Activated CD8-positive, alpha-beta T cell treated with anti-CD3 and anti-CD28 coated beads for 36 hours (primary cell): ENCODE measurements at regions not wholly inside any gene's neighbourhood (a gene's known extent, or its start where the extent isn't known, plus 50 kb on each side); places are given as distances from the start of the nearest gene placed in this dataset.

ENCODE experiments used
- ATAC-seq: fragments of 200-7000 bp; cut with Tn5 transposase; one replicate; pipeline ENCODE4 v1.10.0; 2021; ENCODE audit warnings: mild to moderate bottlenecking, moderate library complexity
- CTCF ChIA-PET: fragments of 350-600 bp; sonication (Branson Sonifier 250); formaldehyde crosslinking; loops from one replicate; lab custom pipeline; 2021; ENCODE audit warnings: antibody characterized with exemption; lab: Charles Lee
- POLR2A ChIA-PET: fragments of 350-600 bp; sonication (Branson Sonifier 250); formaldehyde crosslinking; loops from one replicate; lab custom pipeline; 2021; ENCODE audit warnings: antibody characterized with exemption; lab: Charles Lee
- DNase-seq: peaks from one replicate; pipeline ENCODE4 v3.0.0-alpha.2; 2020
- H3K27ac Mint-ChIP-seq: one replicate; pipeline ENCODE4 v1.8.0; 2021; ENCODE audit warnings: mild to moderate bottlenecking, mixed read lengths
- H3K27me3 Mint-ChIP-seq: one replicate; pipeline ENCODE4 v1.8.0; 2021; ENCODE audit warnings: mixed read lengths
- H3K36me3 Mint-ChIP-seq: one replicate; pipeline ENCODE4 v1.8.0; 2021; ENCODE audit warnings: low read depth, mixed read lengths
- H3K4me1 Mint-ChIP-seq: one replicate; pipeline ENCODE4 v1.8.0; 2021; ENCODE audit warnings: low read depth, mixed read lengths
- H3K4me3 Mint-ChIP-seq: one replicate; pipeline ENCODE4 v1.8.0; 2021; ENCODE audit warnings: mild to moderate bottlenecking, moderate library complexity, mixed read lengths
- H3K9me3 Mint-ChIP-seq: one replicate; pipeline ENCODE4 v1.8.0; 2021; ENCODE audit warnings: mixed read lengths
- CTCF ChIP-seq: fragments of 200-600 bp; IDR thresholded peaks from one replicate; pipeline ENCODE4 v1.8.0; 2022; ENCODE audit warnings: antibody characterized with exemption, mild to moderate bottlenecking
- intact Hi-C: fragments of 100-400 bp; cut with micrococcal nuclease; formaldehyde crosslinking; loops from one replicate; pipeline ENCODE4 v1.10.0; 2022

GRCh38 chr15:52893338-52893737, 103.2 kb upstream of the ONECUT1 start:
- CTCF ChIA-PET: no interaction called here
- POLR2A ChIA-PET: no interaction called here
- ATAC-seq (no peak), DNase-seq (no peak)
- intact Hi-C loops: no loop called here
- Mint-ChIP-seq H3K4me3 (no peak overlapping the region), H3K27ac (no peak overlapping the region), H3K36me3 (no peaks in the 10 kb centered on the region), H3K27me3 (peaks cover 3% of the 10 kb centered on the region), H3K9me3 (no peaks in the 10 kb centered on the region), H3K4me1 (no peaks in the 10 kb centered on the region)
- no peak for TF ChIP-seq CTCF

- Mint-ChIP-seq H3K27me3 (peaks cover 4% of the 10 kb centered on the region), H3K4me1 (no peaks in the 10 kb centered on the region), H3K36me3 (no peaks in the 10 kb centered on the region), H3K27ac (no peak overlapping the region), H3K9me3 (no peaks in the 10 kb centered on the region), H3K4me3 (no peak overlapping the region)
- intact Hi-C loops: no loop called here
- no peak for ATAC-seq
- ChIA-PET POLR2A (no interaction called here), CTCF (no interaction called here)
- TF ChIP-seq CTCF: no peak
- no peak for DNase-seq
These were observed 89.8 kb upstream of the ONECUT1 start for GRCh38 chr15:52879904-52880303.

GRCh38 chr15:52879145-52879544, 89.0 kb upstream of the ONECUT1 start:
- ATAC-seq: no peak
- DNase-seq: no peak
- no peak overlapping the region for H3K4me3 Mint-ChIP-seq
- H3K4me1 Mint-ChIP-seq: no peaks in the 10 kb centered on the region
- TF ChIP-seq CTCF: no peak
- peaks cover 4% of the 10 kb centered on the region for H3K27me3 Mint-ChIP-seq
- CTCF ChIA-PET: no interaction called here
- POLR2A ChIA-PET: no interaction called here
- no peaks in the 10 kb centered on the region for H3K36me3 Mint-ChIP-seq
- no peaks in the 10 kb centered on the region for H3K9me3 Mint-ChIP-seq
- intact Hi-C loops: no loop called here
- H3K27ac Mint-ChIP-seq: no peak overlapping the region

GRCh38 chr15:52876991-52877663, 87.0 kb upstream of the ONECUT1 start:
- no peak for ATAC-seq
- Mint-ChIP-seq H3K36me3 (no peaks in the 10 kb centered on the region), H3K4me3 (no peak overlapping the region), H3K27me3 (peaks cover 7% of the 10 kb centered on the region), H3K9me3 (no peaks in the 10 kb centered on the region), H3K27ac (no peak overlapping the region), H3K4me1 (no peaks in the 10 kb centered on the region)
- DNase-seq: no peak
- ChIA-PET POLR2A (no interaction called here), CTCF (no interaction called here)
- no peak for TF ChIP-seq CTCF
- intact Hi-C loops: no loop called here

GRCh38 chr15:52872036-52872818, 82.1 kb upstream of the ONECUT1 start:
- Mint-ChIP-seq H3K27ac (no peak overlapping the region), H3K27me3 (peaks cover 15% of the 10 kb centered on the region), H3K9me3 (no peaks in the 10 kb centered on the region), H3K36me3 (no peaks in the 10 kb centered on the region), H3K4me1 (no peaks in the 10 kb centered on the region), H3K4me3 (no peak overlapping the region)
- intact Hi-C loops: no loop called here
- DNase-seq: no peak
- TF ChIP-seq CTCF: no peak
- no peak for ATAC-seq
- ChIA-PET POLR2A (no interaction called here), CTCF (no interaction called here)
